Cardiac fibroblast (primary cell): ENCODE measurements at regions not wholly inside any gene's neighbourhood (a gene's known extent, or its start where the extent isn't known, plus 50 kb on each side); places are given as distances from the start of the nearest gene placed in this dataset.
"Not testable (repeated sequence)": the region's sequence is repeated elsewhere in the genome, so short reads cannot be mapped to it uniquely, and the experiment has no call there.

Experiments used
- DNase-seq, 2 donors: peaks; one replicate each; pipeline versions ENCODE4 v3.0.0 to v3.0.0-alpha.2; 2010; ENCODE audit warnings: low read depth in 2 of 2
- H3K4me3 ChIP-seq, 2 donors: replicated peaks in 1 of 2; 1 replicate in 1 of 2; 2 replicates in 1 of 2; pipeline ENCODE4 v1.5.1; 2011; ENCODE audit warnings: low read depth in 2 of 2, low read length in 2 of 2, mild to moderate bottlenecking in 2 of 2, moderate library complexity in 1 of 2
- CTCF ChIP-seq: IDR thresholded peaks from one replicate; pipeline ENCODE4 v1.5.1; 2011; ENCODE audit warnings: low read depth, mild to moderate bottlenecking, low read length, inconsistent platforms

DNA sequence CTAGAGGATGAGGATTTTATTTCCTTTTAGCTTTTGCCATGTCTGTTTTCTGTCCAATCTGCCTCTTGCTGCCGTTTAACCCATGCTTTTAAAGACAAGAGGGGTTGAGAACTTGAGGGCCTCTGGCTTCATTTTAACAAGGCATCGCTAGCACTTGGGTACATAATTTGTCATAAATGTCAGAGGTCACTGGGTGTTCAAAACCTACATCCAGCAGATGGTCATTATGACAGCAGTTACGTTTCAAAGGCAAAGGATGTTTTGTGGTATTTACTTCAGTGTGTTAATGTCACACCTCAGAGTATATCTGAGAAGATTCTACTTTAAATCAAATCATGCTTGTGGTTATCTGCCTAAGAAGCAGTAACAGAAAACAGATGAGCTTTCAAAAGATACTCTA, 918.3 kb downstream of the NR2F1-AS1 start:
- no peak overlapping the region for H3K4me3 ChIP-seq
- TF ChIP-seq CTCF: no peak
- no peak for DNase-seq

DNA sequence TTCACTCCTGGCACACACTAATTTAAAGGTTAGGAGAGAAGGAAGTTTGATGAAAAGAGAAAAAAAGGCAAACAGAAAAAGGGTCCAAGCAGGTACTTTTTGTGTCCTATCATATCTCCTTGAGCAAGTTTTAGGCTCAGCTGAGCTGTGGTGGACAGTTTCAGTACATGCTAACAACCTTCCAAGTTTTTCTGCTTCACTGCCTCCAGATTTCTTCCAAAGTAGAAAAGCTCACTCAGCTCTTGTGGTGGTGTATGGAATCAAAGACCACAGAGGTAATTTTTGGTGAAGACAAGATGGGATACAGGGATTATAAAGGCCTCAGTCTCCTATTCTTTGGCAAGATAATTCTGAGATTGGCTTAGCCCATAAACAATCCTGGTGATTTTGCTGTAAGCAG, 921.8 kb downstream of the NR2F1-AS1 start:
- DNase-seq: no peak
- no peak for TF ChIP-seq CTCF
- no peak overlapping the region for H3K4me3 ChIP-seq

- DNase-seq, H3K4me3 ChIP-seq: not testable (repeated sequence)
These were observed 926.4 kb downstream of the NR2F1-AS1 start for GRCh38 chr5:92654601-92655000.

GRCh38 chr5:92653730-92654461, 927.1 kb downstream of the NR2F1-AS1 start:
- no peak for DNase-seq
- TF ChIP-seq CTCF: no peak

DNA sequence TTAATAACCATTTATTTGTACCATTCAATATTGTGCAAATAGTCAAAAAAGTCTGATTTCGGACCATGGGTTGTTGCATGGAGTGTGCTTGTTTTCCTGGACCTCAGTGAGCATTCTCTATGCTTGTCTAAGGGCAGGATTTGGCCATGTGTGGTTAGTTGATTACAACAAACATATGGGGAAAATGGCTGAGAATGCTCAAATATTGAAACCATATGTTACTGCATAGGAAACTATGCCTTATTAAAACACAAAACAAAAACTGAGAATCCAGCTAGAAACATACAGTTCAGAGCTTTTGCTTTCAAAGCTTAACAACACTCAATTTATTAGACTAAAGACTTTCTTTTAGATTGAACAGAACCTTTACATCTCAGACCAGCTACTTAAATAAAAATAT, 928.3 kb downstream of the NR2F1-AS1 start:
- no peak for DNase-seq
- TF ChIP-seq CTCF: no peak
- H3K4me3 ChIP-seq: no peak overlapping the region

More at GRCh38 chr5:92653730-92654461, 927.1 kb downstream of the NR2F1-AS1 start:
- no peak overlapping the region for H3K4me3 ChIP-seq

DNA sequence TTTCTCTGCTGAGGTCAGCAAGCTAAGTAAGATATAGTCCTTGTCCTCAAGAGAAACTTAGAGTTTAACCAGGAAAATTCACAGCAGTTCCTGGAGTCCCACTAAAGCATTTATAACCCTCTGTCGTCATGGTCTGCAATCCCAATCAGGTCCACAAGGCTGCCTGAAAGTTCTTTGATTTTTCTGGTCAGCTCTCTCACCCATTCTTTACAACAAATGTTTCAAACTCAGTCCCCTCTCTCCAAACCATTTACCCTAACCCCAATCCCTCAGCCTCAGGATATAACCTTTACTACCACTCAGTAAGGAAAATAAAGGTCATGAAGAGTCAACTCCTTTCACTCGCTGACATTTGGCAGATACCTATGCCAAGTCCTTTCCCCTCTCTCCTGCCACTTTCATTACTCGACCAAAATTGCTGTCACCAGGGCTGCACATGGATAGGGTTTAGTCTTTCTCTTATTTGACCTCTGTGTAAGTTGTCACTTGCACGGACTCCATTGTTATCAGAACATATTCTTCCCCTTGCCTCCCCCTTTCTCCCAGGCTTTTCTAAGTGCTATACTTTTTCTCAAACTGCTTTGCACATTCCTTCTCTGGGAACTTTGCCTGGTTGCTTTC, 936.6 kb downstream of the NR2F1-AS1 start:
- peak; percentile 7 for TF ChIP-seq CTCF
- DNase-seq: peak in 1 of 2 donors; percentile 7
- H3K4me3 ChIP-seq: no peak overlapping the region

GRCh38 chr5:92641031-92641962, 939.7 kb downstream of the NR2F1-AS1 start:
- no peak for TF ChIP-seq CTCF
- DNase-seq: peak; percentile 73 to 86
- peak overlapping the region; percentile 21 to 27 for H3K4me3 ChIP-seq
